ENCODE measurements at regions not wholly inside any gene's neighbourhood (a gene's known extent, or its start where the extent isn't known, plus 50 kb on each side); places are given as distances from the start of the nearest gene placed in this dataset.

DNA sequence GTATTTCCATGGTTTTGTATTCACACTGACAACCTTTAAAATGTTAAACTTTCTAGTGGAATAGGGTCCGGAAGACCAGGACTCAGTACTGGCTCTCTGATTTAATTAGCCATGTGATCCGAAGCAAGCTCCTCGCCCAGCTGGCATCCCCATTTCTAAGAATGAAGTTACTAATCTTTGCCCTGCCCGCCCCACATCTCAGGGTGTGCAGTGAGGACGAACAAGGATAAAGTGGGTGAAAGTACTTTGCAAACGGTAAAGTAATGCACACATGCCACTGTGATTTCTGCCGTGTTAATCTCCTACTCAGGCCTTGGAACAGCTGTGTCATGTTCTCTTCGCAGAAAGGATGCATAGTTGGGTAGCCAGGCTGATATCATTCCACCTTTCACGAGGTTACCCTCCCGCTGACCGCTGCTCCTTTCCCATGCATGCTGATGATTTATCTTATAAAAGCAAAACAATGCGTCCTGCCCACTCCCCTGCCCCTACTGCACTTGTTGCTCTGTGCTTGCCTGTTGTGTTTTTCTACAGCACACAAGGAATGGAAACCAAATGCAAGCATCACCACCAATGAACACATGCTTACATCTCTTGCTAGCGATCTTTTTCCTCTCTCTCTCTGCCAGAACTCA, 539.0 kb downstream of the EFNB2 start:
- DNase-seq (ENCODE audit: extremely low read depth in 1 of 2, low read depth in 1 of 2), result no peak

DNA sequence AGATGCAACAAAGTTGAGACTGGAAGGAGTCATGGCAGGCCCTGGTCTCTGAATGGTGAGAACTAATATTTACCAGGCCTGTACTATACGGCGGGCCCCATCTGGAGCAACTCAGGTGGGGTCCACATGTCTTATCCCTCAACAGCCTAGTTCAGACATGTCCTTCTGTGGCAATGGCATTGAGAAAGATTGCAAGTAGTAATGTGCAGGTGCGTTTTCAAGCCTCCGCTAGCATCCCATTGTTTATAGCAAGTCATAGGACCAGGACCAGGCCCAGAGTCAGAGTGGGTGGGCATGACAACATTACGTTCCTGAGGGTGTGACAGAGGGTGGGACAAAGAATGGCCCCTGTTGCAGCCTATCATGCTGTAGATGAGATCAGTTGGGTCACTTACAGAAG, 541.1 kb downstream of the EFNB2 start:
- no peak for DNase-seq (ENCODE audit: extremely low read depth in 1 of 2, low read depth in 1 of 2)

DNA sequence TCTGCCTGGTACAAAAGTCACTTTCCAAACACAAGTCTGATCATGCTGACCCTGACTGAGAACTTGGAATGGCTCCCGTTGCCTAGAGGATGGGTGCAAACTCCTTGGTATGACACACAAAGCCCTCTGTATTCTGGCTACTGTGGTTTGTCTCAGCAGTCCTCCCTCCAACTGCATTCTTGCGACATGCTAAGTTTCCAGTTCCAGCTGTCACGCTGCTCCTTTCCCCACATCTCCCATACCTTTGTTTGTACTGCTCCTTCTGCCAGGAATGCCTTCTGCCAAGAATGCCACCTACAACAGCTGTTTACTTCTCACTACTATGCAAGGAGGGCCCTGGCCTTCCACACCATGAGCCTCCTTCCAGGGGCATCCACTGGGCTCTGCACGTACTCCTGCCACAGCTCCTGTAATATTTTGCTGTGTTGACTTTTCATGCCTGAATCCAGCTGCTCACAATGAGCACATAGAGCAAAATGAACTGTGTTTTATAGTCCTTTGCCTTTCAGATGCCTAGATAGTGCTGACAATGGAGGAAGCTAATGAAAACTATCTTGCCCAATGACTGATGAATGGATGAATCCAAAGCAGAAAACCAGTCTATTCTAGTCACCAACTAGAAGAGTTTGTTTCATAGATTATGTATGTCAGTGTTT, 543.7 kb downstream of the EFNB2 start:
- DNase-seq (ENCODE audit: extremely low read depth in 1 of 2, low read depth in 1 of 2), result no peak

DNA sequence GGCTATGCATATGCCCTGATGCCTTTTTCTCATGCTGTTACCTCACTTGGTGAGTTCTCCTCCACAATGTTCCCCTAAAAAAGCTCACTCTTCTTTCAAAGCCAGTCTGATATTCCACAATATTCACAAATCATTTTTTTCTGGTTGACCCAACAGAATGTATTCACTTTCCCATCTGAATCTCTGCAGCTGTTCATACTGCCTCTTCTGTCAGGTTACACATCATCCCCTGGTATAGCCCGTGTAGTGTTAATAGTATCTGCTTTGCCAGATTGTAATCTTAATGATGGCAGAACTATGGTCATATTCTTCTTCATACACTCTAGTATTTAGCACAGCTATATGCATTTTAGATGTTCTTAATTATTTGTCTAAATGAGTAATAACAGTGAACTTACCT, 544.3 kb downstream of the EFNB2 start:
- DNase-seq (ENCODE audit: extremely low read depth in 1 of 2, low read depth in 1 of 2), result no peak

DNA sequence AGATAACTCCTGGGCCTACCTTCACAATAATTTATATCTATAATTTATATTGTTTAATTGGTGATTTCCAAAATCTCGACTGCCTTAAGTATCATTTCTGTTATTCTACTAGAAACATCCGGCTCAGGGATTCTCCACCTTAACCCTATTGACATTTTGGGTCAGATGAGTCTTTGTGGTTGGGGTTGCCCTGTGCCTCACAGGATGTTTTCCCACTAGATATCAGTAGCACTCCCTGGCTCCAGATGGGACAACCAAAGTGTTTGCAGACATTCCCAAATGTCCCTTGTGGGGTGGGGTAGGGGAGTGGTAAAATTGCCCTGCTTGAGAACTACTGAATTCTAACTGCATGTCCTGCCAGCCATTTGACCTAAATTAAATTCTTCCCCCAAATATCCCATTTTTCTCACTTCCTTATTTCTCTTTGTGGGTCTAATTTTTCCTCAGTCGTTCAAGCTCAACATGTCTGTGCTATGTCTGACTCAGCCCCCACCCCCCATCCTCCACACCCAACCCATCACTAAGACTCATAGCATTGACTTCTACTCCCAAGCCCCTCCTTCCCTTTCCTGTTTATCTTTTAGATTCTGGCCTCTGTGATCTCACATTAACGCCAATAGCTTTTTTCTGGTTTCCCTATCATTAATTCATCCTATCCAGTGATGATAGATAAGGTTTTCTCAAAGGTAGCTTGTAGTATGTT, 545.1 kb downstream of the EFNB2 start:
- DNase-seq (ENCODE audit: extremely low read depth in 1 of 2, low read depth in 1 of 2), result no peak

DNA sequence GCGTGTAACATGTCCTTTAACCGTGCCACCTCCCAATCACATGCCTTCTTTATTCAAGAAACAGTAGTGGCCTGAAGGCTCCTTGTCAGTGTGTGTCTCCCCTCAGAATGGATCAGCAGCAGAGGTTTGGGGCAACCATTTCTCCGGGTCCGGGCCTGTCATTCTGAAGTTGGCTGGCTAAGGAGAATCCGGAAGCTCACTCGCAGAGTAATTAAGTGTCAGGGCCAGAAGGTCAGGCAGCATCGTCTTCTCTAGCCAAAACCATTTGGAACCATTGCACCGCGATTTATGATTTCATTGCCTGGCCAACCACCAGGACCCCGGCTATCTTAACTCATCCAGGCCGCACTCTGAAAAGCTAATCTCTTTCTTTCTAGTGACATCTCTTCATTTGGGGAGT, 550.8 kb downstream of the EFNB2 start:
- DNase-seq (ENCODE audit: extremely low read depth in 1 of 2, low read depth in 1 of 2), result no peak

DNA sequence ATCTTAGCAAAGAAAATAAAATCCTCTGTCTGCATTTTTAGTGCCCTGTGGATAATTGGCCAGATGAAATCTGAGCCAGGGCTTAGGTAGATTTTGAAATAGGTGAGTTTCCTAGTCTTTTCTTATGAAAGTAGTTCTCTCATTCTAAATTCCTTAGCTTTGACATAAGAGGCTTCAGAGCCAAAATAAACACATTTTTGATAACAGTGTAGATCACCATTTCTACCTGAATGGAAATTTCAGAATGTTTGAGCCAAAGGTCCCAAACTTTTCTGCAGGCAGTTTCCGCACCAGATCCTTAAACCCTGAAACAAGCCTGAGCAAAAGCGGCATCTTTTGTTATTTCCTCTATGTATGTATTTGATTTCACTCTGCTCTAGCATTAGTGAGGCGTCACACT, 551.2 kb downstream of the EFNB2 start:
- no peak for DNase-seq (ENCODE audit: extremely low read depth in 1 of 2, low read depth in 1 of 2)

DNA sequence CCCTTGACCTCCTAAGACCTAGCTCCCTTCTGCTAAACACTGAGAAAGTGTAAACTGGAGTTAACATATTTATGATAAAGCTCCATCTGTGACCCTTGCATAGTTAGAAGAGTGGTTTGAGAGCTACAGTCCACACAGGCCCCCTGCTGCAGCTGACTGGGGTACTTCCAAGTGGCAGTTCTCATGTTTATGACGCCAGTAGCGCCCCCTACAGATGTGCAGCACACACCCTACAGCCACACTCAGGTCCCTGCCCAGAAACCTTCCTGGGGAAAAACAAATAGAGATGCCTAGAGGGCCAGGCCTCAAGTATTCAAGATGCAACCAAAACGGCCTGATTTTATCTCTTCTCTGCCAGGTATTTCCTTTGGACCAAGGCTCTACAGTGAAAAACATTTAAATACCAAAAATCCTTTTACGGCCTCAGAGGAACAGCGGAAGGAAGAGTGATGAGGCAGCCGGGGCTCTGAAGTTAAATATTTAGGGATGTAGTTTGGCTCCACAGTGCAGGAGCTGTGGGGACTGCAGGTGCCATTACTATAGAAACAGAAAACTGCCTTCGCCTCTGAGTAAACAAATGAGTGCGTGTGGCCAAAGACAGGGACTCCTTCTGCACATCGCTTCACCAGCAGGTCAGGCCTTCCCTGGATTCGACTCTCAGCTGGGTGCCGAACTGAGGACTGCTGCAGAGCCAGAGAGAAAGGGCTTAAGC, 553.1 kb downstream of the EFNB2 start:
- DNase-seq (ENCODE audit: extremely low read depth in 1 of 2, low read depth in 1 of 2), result no peak

DNA sequence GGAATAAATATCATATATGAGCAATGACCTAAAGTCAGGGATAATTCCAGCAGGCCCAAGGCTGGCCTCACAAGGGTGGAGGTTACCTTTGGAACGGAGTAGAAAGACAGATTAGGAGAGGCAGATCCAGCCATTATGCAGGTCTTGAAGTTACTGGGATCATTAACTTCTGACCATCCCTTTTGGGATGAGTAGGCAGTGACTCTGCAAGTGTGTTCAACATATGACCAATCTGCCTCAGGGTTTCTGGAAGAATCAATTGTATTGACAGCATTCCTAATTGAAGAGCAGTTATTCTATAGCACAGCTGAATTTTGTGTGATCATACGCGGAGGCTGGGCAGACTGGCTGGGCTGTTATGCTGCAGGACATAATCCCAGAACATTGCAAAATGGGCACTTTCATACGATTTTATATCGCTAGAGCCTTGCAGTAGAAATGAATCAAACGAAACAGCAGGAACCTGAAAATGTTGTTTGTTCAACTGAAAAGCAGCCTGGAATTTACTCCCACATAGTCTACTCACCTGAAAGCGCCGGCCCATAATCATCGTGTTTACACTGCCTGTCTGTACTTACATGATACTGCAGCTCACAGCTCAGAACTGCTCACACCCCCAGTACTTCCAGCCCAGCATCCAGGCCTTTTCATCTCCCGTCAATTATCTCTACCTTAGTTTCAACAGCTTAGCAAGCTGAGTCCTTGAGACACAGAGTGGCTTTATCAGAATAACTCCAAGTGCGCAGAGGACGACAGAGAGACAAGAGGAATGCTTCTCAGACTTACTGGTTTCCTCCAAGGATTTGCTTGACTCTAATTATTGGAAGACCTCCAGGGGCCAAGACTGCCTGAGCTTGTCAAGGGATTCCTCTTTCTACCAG, 556.1 kb downstream of the EFNB2 start:
- no peak for DNase-seq (ENCODE audit: extremely low read depth in 1 of 2, low read depth in 1 of 2)

DNA sequence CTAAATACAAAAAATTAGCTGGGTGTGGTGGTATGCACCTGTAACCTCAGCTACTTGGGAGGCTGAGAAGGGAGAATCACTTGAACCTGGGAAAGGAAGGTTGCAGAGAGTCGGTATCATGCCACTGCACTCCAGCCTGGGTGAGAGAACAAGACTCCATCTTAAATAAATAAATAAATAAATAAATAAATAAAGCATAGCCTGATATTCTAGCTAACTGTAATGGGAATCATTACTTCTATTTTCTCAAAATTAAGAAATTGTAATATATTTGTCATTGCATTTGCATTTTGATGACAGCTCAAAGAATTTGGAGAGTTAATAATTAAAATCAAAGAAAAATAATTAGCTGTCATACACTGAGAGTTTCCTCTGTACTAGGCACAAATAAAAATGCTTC, 561.1 kb downstream of the EFNB2 start:
- no peak for DNase-seq (ENCODE audit: extremely low read depth in 1 of 2, low read depth in 1 of 2)

DNA sequence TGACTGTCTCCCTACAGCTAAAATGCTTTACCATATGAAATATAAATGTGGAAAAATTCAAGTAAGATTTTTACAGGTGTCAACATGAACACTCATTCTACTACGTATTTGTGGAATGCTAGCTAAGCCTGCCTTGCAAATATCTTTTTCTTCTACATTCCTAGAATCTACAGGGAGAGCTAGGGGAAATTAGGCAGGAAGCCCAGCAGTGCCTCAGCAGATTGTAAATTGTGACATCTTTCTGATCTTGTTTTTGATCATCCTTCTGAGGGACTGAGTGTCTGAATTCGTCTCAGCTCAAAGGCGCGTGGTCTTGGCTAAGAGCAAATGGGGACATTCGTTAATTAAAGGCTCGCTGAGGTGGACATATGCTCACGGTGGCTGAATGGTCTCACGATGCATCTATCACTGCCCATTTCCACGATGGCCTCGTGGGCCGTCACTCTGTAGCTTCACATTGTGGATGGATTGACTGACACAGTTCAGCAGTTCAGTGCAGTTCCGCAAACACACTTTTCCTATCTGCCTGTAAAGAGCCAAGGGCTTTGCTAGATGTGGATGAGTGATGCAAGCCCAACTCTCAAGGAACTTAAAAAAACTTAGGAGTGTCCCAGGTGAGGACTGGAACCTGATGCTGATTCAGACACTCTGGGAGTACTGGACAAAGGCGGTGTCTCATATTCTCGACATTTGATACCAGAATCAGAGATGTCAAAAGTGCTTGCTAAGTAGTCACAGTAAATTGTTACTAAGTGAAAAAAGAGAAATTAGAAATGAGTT, 562.5 kb downstream of the EFNB2 start:
- DNase-seq (ENCODE audit: extremely low read depth in 1 of 2, low read depth in 1 of 2), result no peak

DNA sequence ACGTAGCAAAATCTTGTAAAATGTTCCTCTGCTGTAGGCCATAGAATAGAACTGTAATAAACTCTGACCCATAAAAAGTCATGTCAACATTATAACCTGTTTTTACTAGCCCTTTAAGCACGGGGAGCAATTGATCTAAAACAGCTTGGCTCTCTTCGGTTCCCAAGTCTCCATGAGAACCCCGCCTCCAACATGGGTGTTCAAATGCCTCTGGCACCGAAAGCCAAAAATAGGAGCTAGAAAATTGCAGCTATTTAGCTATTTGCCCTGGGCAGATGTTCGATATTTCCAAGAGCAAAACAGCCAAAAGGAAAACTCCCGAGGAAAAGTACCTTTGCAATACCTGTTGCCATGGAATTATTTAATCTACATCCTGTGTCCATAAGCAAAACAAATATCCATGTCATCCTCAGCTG, 563.1 kb downstream of the EFNB2 start:
- DNase-seq (ENCODE audit: extremely low read depth in 1 of 2, low read depth in 1 of 2), result no peak

DNA sequence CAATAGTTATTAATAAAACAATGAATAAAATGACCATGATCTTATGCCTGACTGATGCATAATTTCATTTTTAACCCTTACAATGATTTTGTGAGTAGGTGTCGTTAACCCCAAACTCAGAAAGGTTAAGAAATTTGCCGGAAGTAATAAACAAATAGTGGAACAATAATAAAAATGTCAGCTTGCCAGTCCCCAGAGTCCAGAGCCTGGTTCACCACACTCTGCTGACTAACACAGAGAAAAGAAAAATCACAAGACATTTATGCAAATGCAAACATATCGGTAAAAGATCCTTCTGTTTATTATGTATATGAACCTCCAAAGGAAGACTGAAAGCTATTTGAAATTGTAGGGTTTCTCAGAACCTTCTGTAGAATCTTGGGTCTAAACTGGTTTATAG, 563.7 kb downstream of the EFNB2 start:
- no peak for DNase-seq (ENCODE audit: extremely low read depth in 1 of 2, low read depth in 1 of 2)

DNA sequence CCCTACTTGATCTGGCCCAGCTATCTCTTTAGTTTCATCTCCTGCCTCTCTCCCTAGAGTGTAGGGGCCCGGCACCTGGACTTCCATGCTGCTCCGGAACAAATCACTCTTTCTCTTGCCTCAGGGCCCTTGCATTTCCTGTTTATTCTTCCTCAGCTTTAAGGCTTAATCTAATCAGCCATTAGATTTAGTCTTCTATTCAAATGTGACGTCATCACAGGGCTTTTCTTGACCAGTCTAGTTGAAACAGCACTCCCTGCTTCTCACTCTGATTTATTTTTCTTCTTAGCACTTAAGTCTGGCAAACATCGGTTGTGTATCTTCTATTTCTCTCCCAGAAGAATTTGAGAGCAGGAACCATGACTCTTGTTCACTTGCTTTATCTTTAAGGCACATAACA, 564.1 kb downstream of the EFNB2 start:
- no peak for DNase-seq (ENCODE audit: extremely low read depth in 1 of 2, low read depth in 1 of 2)

DNA sequence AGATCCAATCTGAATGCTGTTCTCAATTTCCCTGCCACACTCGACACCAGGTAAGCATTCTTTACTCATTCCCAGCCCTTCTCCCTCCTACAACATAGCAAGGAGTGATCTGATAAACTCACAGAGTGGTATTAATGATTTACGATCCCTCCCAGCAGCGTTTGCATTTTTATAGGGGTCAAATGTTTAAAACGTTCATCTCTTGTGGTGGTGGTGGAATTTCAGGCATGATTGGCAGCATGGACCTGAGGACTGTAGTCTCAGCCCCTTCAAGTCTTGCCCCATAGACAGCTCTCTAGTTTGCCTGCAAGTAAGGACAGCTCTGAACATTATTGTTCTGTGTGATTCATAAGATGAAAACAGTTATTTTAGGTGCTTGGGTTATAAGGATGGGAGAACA, 565.7 kb downstream of the EFNB2 start:
- no peak for DNase-seq (ENCODE audit: extremely low read depth in 1 of 2, low read depth in 1 of 2)

DNA sequence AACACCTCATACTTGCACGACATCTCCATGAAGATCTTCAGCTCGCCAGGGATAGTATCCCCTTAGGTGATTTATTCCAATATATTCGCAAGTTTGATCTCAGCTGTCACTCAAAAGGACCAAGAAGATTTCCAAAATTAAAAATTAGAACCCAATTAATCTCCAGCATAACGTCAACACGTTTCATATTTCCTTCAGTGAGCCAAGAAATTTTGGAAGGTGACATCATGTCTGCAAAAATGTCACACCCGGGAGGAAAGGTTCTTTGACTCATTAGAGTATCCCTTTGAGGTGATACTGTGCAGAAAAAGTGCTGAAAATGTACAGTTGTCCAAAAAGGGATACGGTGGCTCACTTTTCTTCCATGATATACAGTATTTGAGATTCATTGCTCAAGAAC, 569.6 kb downstream of the EFNB2 start:
- no peak for DNase-seq (ENCODE audit: extremely low read depth in 1 of 2, low read depth in 1 of 2)

DNA sequence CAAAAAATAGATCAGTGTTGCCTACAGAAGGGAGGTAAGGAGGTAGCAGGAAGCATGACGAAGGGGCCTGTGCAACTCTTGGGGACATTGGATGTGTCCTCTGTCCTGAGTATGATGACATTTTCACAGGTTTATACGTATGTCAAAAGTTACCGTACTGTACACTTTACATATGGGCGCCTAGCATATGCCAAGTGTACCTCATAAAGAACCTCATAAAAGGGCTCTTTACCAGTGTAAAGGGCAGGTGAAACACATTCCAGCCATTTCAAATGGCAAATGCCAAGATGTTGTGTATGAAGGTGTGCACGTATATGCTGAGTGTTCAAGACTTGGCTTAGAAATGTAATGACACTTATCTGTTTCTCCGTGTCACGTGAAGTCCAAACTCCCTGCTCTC, 573.4 kb downstream of the EFNB2 start:
- no peak for DNase-seq (ENCODE audit: extremely low read depth in 1 of 2, low read depth in 1 of 2)

DNA sequence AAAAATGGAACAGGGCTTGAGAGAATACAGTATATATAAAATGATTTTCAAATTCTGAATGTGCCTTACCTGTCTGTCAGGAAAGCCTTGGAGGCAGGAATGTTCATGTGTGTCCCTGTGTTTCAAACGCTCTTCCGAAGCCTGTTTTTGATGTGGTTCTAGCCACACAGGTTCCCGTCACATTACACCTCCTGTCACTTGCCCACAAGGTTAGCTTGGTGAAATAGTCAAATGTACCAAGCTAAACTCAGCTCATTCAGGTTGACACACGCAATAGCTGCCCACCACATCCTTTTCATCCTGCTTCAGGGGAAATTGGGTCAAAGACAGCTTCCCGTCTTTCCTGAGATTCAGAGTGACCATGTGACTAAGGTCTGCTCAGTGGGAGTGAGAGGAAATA, 574.0 kb downstream of the EFNB2 start:
- DNase-seq (ENCODE audit: extremely low read depth in 1 of 2, low read depth in 1 of 2), result no peak

DNA sequence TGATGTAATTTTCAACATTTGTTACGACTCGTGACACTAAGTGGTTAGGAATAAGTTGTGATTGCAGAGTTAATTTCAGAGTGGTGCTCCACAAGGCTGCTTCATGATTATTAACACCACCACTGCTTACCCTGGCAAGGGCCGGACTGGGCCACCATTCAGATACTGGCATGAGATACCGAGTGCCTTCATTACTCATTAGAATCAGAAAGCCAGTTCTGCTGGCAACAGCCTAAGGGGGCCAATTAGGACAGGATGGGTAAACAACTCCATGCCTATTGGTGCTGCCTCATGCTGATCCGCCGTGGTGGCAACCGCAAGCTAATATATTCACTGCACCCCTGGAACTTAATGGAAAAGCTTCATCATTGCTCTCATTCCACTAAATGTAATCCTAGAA, 575.1 kb downstream of the EFNB2 start:
- DNase-seq (ENCODE audit: extremely low read depth in 1 of 2, low read depth in 1 of 2), result no peak

DNA sequence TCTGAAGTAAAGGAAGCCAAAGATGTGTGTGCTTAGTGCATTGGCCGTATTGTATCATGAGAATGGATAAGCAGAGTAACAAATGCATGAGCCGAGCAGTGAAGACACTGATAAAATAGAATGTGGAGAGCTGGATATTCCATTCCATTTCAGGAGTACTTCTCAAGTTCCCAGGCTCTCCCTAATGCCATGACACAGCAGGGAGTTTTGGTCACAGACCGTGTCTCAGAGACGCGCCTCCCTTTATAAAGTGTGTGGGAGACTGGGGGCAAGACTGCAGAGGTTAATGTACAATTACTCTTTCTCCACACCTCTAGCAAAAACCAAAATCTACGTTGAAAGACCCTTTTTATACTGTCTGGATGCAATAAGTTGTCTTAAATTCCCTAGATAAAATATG, 575.6 kb downstream of the EFNB2 start:
- DNase-seq (ENCODE audit: extremely low read depth in 1 of 2, low read depth in 1 of 2), result no peak
